OCI-LY3 (cell line): ENCODE measurements at regions not wholly inside any gene's neighbourhood (a gene's known extent, or its start where the extent isn't known, plus 50 kb on each side); places are given as distances from the start of the nearest gene placed in this dataset.

Source experiments
- H2AFZ ChIP-seq: fragments of 200-600, 300-600 bp; shearing (Covaris generic); 2 replicates; pipeline ENCODE4 v1.6.0; 2014; ENCODE audit warnings: antibody characterized with exemption, low read depth, low read length
- H3K27ac ChIP-seq: fragments of 200-600, 300-600 bp; sonication (generic); 2 replicates; pipeline ENCODE4 v1.5.1; 2014; ENCODE audit warnings: mild to moderate bottlenecking, low read length, moderate library complexity, mixed read lengths
- H3K27me3 ChIP-seq: fragments of 200-600, 300-600 bp; sonication (generic); 2 replicates; pipeline ENCODE4 v1.6.1; 2014; ENCODE audit warnings: low read depth, low read length, mixed read lengths
- H3K36me3 ChIP-seq: fragments of 200-600, 300-600 bp; sonication (generic); replicated peaks from 2 replicates; pipeline ENCODE3; 2014; ENCODE audit warnings: low read depth, low read length, mixed read lengths
- H3K4me1 ChIP-seq: fragments of 300-600, 200-600 bp; sonication (generic); 2 replicates; pipeline ENCODE4 v1.6.1; 2014; ENCODE audit warnings: low read length, mixed read lengths
- H3K4me2 ChIP-seq: fragments of 200-600, 300-600 bp; sonication (generic); 2 replicates; pipeline ENCODE4 v1.6.1; 2014; ENCODE audit warnings: low read length, mixed read lengths
- H3K4me3 ChIP-seq: fragments of 300-600, 200-600 bp; sonication (generic); 2 replicates; pipeline ENCODE4 v1.5.1; 2014; ENCODE audit warnings: antibody characterized with exemption, mild to moderate bottlenecking, low read length, moderate library complexity
- H3K79me2 ChIP-seq: fragments of 300-600, 200-600 bp; shearing (Covaris generic); 2 replicates; pipeline ENCODE4 v1.6.1; 2014; ENCODE audit warnings: mild to moderate bottlenecking, low read length, mixed read lengths
- H3K9ac ChIP-seq: fragments of 300-600, 200-600 bp; shearing (Covaris generic); 2 replicates; pipeline ENCODE4 v1.6.0; 2014; ENCODE audit warnings: mild to moderate bottlenecking, low read length, moderate library complexity
- H3K9me3 ChIP-seq: fragments of 200-600, 300-600 bp; shearing (Covaris generic); 2 replicates; pipeline ENCODE4 v1.6.1; 2014; ENCODE audit warnings: low read length, mixed read lengths; ENCODE audit not compliant: insufficient read depth
- H4K20me1 ChIP-seq: fragments of 200-600, 300-600 bp; sonication (generic); 2 replicates; pipeline ENCODE4 v1.6.1; 2016; ENCODE audit warnings: low read length, mixed read lengths; ENCODE audit not compliant: insufficient read depth
- CTCF ChIP-seq: fragments of 200-600, 300-600 bp; sonication (generic); IDR thresholded peaks from 2 replicates; pipeline ENCODE4 v1.5.1; 2014; ENCODE audit warnings: antibody characterized with exemption, low read length, low read depth
- EZH2phosphoT487 ChIP-seq: fragments of 200-600 bp; shearing (Covaris generic); IDR thresholded peaks from 2 replicates; pipeline ENCODE4 v1.6.1; 2018; ENCODE audit warnings: antibody characterized with exemption, mixed run types, low read depth

- no peaks in the 10 kb centered on the region for H3K9me3 ChIP-seq
- H3K27me3 ChIP-seq, result no peaks in the 10 kb centered on the region
- H3K9ac ChIP-seq, result no peak overlapping the region
- H3K4me1 ChIP-seq, result no peaks in the 10 kb centered on the region
- H3K4me3 ChIP-seq, result no peak overlapping the region
- no peak overlapping the region for H2AFZ ChIP-seq
- no peak for TF ChIP-seq EZH2phosphoT487
- no peak for TF ChIP-seq CTCF
- H3K27ac ChIP-seq, result no peak overlapping the region
- no peaks in the 10 kb centered on the region for H4K20me1 ChIP-seq
- no peak overlapping the region for H3K4me2 ChIP-seq
- no peaks in the 10 kb centered on the region for H3K36me3 ChIP-seq
- H3K79me2 ChIP-seq, result no peaks in the 10 kb centered on the region
These were observed 479.8 kb downstream of the DNAH5 start for GRCh38 chr5:13464532-13465193.

- no peak overlapping the region for H3K9ac ChIP-seq
- no peaks in the 10 kb centered on the region for H4K20me1 ChIP-seq
- H3K4me1 ChIP-seq, result no peaks in the 10 kb centered on the region
- H3K4me3 ChIP-seq, result no peak overlapping the region
- H3K27me3 ChIP-seq, result no peaks in the 10 kb centered on the region
- no peaks in the 10 kb centered on the region for H3K79me2 ChIP-seq
- no peak for TF ChIP-seq CTCF
- no peak for TF ChIP-seq EZH2phosphoT487
- H2AFZ ChIP-seq, result no peak overlapping the region
- no peaks in the 10 kb centered on the region for H3K36me3 ChIP-seq
- H3K9me3 ChIP-seq, result no peaks in the 10 kb centered on the region
- H3K4me2 ChIP-seq, result no peak overlapping the region
- H3K27ac ChIP-seq, result no peak overlapping the region
These were observed 483.9 kb downstream of the DNAH5 start for GRCh38 chr5:13460587-13460986.

GRCh38 chr5:13454050-13454449, 490.4 kb downstream of the DNAH5 start:
- Histone ChIP-seq H3K9me3 (no peaks in the 10 kb centered on the region), H3K36me3 (no peaks in the 10 kb centered on the region), H3K27me3 (no peaks in the 10 kb centered on the region), H4K20me1 (no peaks in the 10 kb centered on the region), H3K79me2 (no peaks in the 10 kb centered on the region), H3K9ac (no peak overlapping the region), H3K4me2 (no peak overlapping the region), H3K4me3 (no peak overlapping the region), H3K4me1 (no peaks in the 10 kb centered on the region), H3K27ac (no peak overlapping the region), H2AFZ (no peak overlapping the region)
- TF ChIP-seq CTCF (no peak), EZH2phosphoT487 (no peak)

- H3K27ac ChIP-seq, result no peak overlapping the region
- H3K4me2 ChIP-seq, result no peak overlapping the region
- H3K9ac ChIP-seq, result no peak overlapping the region
- no peak overlapping the region for H3K4me3 ChIP-seq
- no peaks in the 10 kb centered on the region for H4K20me1 ChIP-seq
- TF ChIP-seq EZH2phosphoT487, result no peak
- H2AFZ ChIP-seq, result no peak overlapping the region
- no peaks in the 10 kb centered on the region for H3K9me3 ChIP-seq
- H3K36me3 ChIP-seq, result no peaks in the 10 kb centered on the region
- H3K4me1 ChIP-seq, result no peaks in the 10 kb centered on the region
- no peaks in the 10 kb centered on the region for H3K27me3 ChIP-seq
- no peaks in the 10 kb centered on the region for H3K79me2 ChIP-seq
These were observed 495.6 kb downstream of the DNAH5 start for GRCh38 chr5:13448843-13449242.
